Trophoblast cell (in vitro differentiated cells and primary cell): ENCODE measurements at regions not wholly inside any gene's neighbourhood (a gene's known extent, or its start where the extent isn't known, plus 50 kb on each side); places are given as distances from the start of the nearest gene placed in this dataset.
"Not testable (repeated sequence)": the region's sequence is repeated elsewhere in the genome, so short reads cannot be mapped to it uniquely, and the experiment has no call there.

Experiments
- DNase-seq, 2 donors: peaks; one replicate each; pipeline ENCODE4 v3.0.0-alpha.2; 2016
- H2AFZ ChIP-seq: 2 replicates; pipeline ENCODE4 v1.6.1; 2013; ENCODE audit warnings: low read length, moderate library complexity, mild to moderate bottlenecking; ENCODE audit not compliant: insufficient read depth, poor library complexity
- H2AK5ac ChIP-seq: 2 replicates; pipeline ENCODE4 v1.6.1; 2013; ENCODE audit warnings: mild to moderate bottlenecking, low read length
- H2BK120ac ChIP-seq: 2 replicates; pipeline ENCODE4 v1.6.1; 2013; ENCODE audit warnings: low read length, mild to moderate bottlenecking, moderate library complexity; ENCODE audit not compliant: insufficient read depth, poor library complexity
- H2BK12ac ChIP-seq: 2 replicates; pipeline ENCODE4 v1.6.1; 2013; ENCODE audit warnings: mild to moderate bottlenecking, low read length, moderate library complexity
- H2BK5ac ChIP-seq: 2 replicates; pipeline ENCODE4 v1.6.1; 2013; ENCODE audit warnings: low read length, low read depth, moderate library complexity, mild to moderate bottlenecking; ENCODE audit not compliant: poor library complexity
- H3K14ac ChIP-seq: 2 replicates; pipeline ENCODE4 v1.6.1; 2013; ENCODE audit warnings: mild to moderate bottlenecking, low read length
- H3K18ac ChIP-seq: 2 replicates; pipeline ENCODE4 v1.6.1; 2013; ENCODE audit warnings: mild to moderate bottlenecking, low read length
- H3K23ac ChIP-seq: 2 replicates; pipeline ENCODE4 v1.6.1; 2013; ENCODE audit warnings: low read length
- H3K27ac ChIP-seq: 2 replicates; pipeline ENCODE4 v1.5.1; 2013; ENCODE audit warnings: low read depth, mild to moderate bottlenecking, inconsistent platforms, low read length, moderate library complexity
- H3K27me3 ChIP-seq: 2 replicates; pipeline ENCODE4 v1.6.1; 2013; ENCODE audit warnings: inconsistent platforms, mild to moderate bottlenecking, low read length, moderate library complexity; ENCODE audit not compliant: insufficient read depth
- H3K36me3 ChIP-seq, 2 experiments: 1 replicate in 1 of 2; 2 replicates in 1 of 2; pipeline ENCODE4 v1.6.1; 2013; ENCODE audit warnings: low read length in 2 of 2, mild to moderate bottlenecking in 2 of 2, moderate library complexity in 1 of 2; ENCODE audit not compliant: insufficient read depth in 2 of 2, control insufficient read depth in 1 of 2
- H3K4ac ChIP-seq: 2 replicates; pipeline ENCODE4 v1.6.1; 2013; ENCODE audit warnings: low read depth, mild to moderate bottlenecking, low read length, moderate library complexity
- H3K4me1 ChIP-seq, 2 experiments: 1 replicate in 1 of 2; 2 replicates in 1 of 2; pipeline ENCODE4 v1.6.1; 2013; ENCODE audit warnings: low read length in 2 of 2, mild to moderate bottlenecking in 2 of 2, moderate library complexity in 1 of 2; ENCODE audit not compliant: insufficient read depth in 2 of 2, control insufficient read depth in 1 of 2
- H3K4me2 ChIP-seq: 2 replicates; pipeline ENCODE4 v1.6.1; 2013; ENCODE audit warnings: inconsistent platforms, mild to moderate bottlenecking, low read length, moderate library complexity
- H3K4me3 ChIP-seq: 2 replicates; pipeline ENCODE4 v1.5.1; 2013; ENCODE audit warnings: mild to moderate bottlenecking, low read depth, low read length, inconsistent platforms
- H3K79me1 ChIP-seq: one replicate; pipeline ENCODE4 v1.6.1; 2013; ENCODE audit warnings: low read length
- H3K79me2 ChIP-seq: 2 replicates; pipeline ENCODE4 v1.6.1; 2013; ENCODE audit warnings: low read length, mild to moderate bottlenecking; ENCODE audit not compliant: control insufficient read depth, insufficient read depth, poor library complexity
- H3K9ac ChIP-seq: 2 replicates; pipeline ENCODE4 v1.6.1; 2013; ENCODE audit warnings: mild to moderate bottlenecking, low read length
- H3K9me3 ChIP-seq: 2 replicates; pipeline ENCODE4 v1.6.1; 2013; ENCODE audit warnings: low read depth, mild to moderate bottlenecking, control low read depth, inconsistent platforms, low read length; ENCODE audit not compliant: insufficient read depth
- H4K12ac ChIP-seq: 2 replicates; pipeline ENCODE4 v1.6.1; 2013; ENCODE audit warnings: low read depth, mild to moderate bottlenecking, low read length, moderate library complexity
- H4K8ac ChIP-seq: 2 replicates; pipeline ENCODE4 v1.6.1; 2013; ENCODE audit warnings: low read depth, mild to moderate bottlenecking, low read length, moderate library complexity
- H4K91ac ChIP-seq: one replicate; pipeline ENCODE4 v1.6.1; 2013; ENCODE audit warnings: low read depth, mild to moderate bottlenecking, low read length, moderate library complexity
- WGBS: extraction: QIAGEN DNeasy Blood & Tissue Kit; methylation state at CpG from one replicate; pipeline ENCODE4 v1.1.7; 2013; ENCODE audit warnings: missing lambda C conversion rate; ENCODE audit not compliant: insufficient read length, insufficient coverage; ENCODE audit errors: extremely low coverage; 5-methylcytosine and 5-hydroxymethylcytosine counted together

GRCh38 chr16:59522826-59523225 is 788.7 kb upstream of the GOT2 start:
- H2BK5ac ChIP-seq, result no peak overlapping the region
- H3K79me1 ChIP-seq, result no peaks in the 10 kb centered on the region
- H2BK120ac ChIP-seq, result no peak overlapping the region
- H3K4ac ChIP-seq, result no peak overlapping the region
- no peak overlapping the region for H3K4me3 ChIP-seq
- H3K36me3 ChIP-seq, result no peaks in the 10 kb centered on the region
- no peak overlapping the region for H2AK5ac ChIP-seq
- DNase-seq, result no peak
- H3K4me1 ChIP-seq, result peaks cover 0 to 1% of the 10 kb centered on the region in 2 experiments
- H3K23ac ChIP-seq, result no peak overlapping the region
- H3K27me3 ChIP-seq, result no peaks in the 10 kb centered on the region
- no peak overlapping the region for H4K8ac ChIP-seq
- no peak overlapping the region for H4K12ac ChIP-seq
- no CpG with 5 or more reads among the region's 3 CpGs for WGBS
- H3K18ac ChIP-seq, result no peak overlapping the region
- no peak overlapping the region for H2AFZ ChIP-seq
- no peaks in the 10 kb centered on the region for H3K79me2 ChIP-seq
- H4K91ac ChIP-seq, result no peak overlapping the region
- H3K4me2 ChIP-seq, result no peak overlapping the region
- H3K14ac ChIP-seq, result no peak overlapping the region
- no peak overlapping the region for H3K9ac ChIP-seq
- H3K27ac ChIP-seq, result no peak overlapping the region
- H3K9me3 ChIP-seq, result no peaks in the 10 kb centered on the region
- H2BK12ac ChIP-seq, result no peak overlapping the region

- H3K4me2 ChIP-seq, H3K14ac ChIP-seq, H3K9me3 ChIP-seq, H3K9ac ChIP-seq, H4K8ac ChIP-seq, H2BK120ac ChIP-seq, H2BK12ac ChIP-seq, H3K23ac ChIP-seq, H3K79me2 ChIP-seq, H2BK5ac ChIP-seq, H3K27me3 ChIP-seq, H3K4me1 ChIP-seq, H4K12ac ChIP-seq, H3K27ac ChIP-seq, H3K79me1 ChIP-seq, H3K4me3 ChIP-seq, H3K4ac ChIP-seq, H3K36me3 ChIP-seq, H3K18ac ChIP-seq, H2AK5ac ChIP-seq, H4K91ac ChIP-seq, DNase-seq, H2AFZ ChIP-seq: not testable (repeated sequence)
- WGBS, result no CpG with 5 or more reads among the region's 5 CpGs
Observed at GRCh38 chr16:59518721-59519120, 784.6 kb upstream of the GOT2 start.

GRCh38 chr16:59514651-59515050 is 780.5 kb upstream of the GOT2 start:
- no peak for DNase-seq
- H2BK5ac ChIP-seq, result no peak overlapping the region
- no peak overlapping the region for H2BK120ac ChIP-seq
- H4K12ac ChIP-seq, result no peak overlapping the region
- H3K27ac ChIP-seq, result no peak overlapping the region
- no peak overlapping the region for H2BK12ac ChIP-seq
- no peaks in the 10 kb centered on the region for H3K9me3 ChIP-seq
- H3K14ac ChIP-seq, result no peak overlapping the region
- no peak overlapping the region for H3K18ac ChIP-seq
- H3K4ac ChIP-seq, result no peak overlapping the region
- H2AK5ac ChIP-seq, result no peak overlapping the region
- H3K4me3 ChIP-seq, result no peak overlapping the region
- H3K23ac ChIP-seq, result no peak overlapping the region
- H3K4me1 ChIP-seq, result no peaks in the 10 kb centered on the region
- no peaks in the 10 kb centered on the region for H3K79me2 ChIP-seq
- no peaks in the 10 kb centered on the region for H3K79me1 ChIP-seq
- H3K36me3 ChIP-seq, result no peaks in the 10 kb centered on the region
- no peaks in the 10 kb centered on the region for H3K27me3 ChIP-seq
- no CpG with 5 or more reads among the region's 4 CpGs for whole genome bisulfite sequencing
- H3K4me2 ChIP-seq, result no peak overlapping the region
- no peak overlapping the region for H4K8ac ChIP-seq
- no peak overlapping the region for H2AFZ ChIP-seq
- H3K9ac ChIP-seq, result no peak overlapping the region
- H4K91ac ChIP-seq, result no peak overlapping the region

GRCh38 chr16:59510008-59510424 is 775.9 kb upstream of the GOT2 start:
- H3K23ac ChIP-seq, result no peak overlapping the region
- H3K14ac ChIP-seq, result no peak overlapping the region
- no peak overlapping the region for H4K12ac ChIP-seq
- no peak overlapping the region for H4K8ac ChIP-seq
- no peak overlapping the region for H3K9ac ChIP-seq
- H3K4ac ChIP-seq, result no peak overlapping the region
- H3K79me1 ChIP-seq, result no peaks in the 10 kb centered on the region
- no peak overlapping the region for H3K18ac ChIP-seq
- H4K91ac ChIP-seq, result no peak overlapping the region
- no CpG with 5 or more reads among the region's 3 CpGs for WGBS
- H3K9me3 ChIP-seq, result no peaks in the 10 kb centered on the region
- no peak for DNase-seq
- no peaks in the 10 kb centered on the region for H3K36me3 ChIP-seq
- no peak overlapping the region for H3K4me3 ChIP-seq
- no peak overlapping the region for H2AFZ ChIP-seq
- H3K79me2 ChIP-seq, result no peaks in the 10 kb centered on the region
- no peak overlapping the region for H2AK5ac ChIP-seq
- no peak overlapping the region for H3K27ac ChIP-seq
- no peaks in the 10 kb centered on the region for H3K4me1 ChIP-seq
- no peak overlapping the region for H2BK5ac ChIP-seq
- no peak overlapping the region for H2BK12ac ChIP-seq
- no peak overlapping the region for H3K4me2 ChIP-seq
- H3K27me3 ChIP-seq, result no peaks in the 10 kb centered on the region
- H2BK120ac ChIP-seq, result no peak overlapping the region
